ENCODE measurements at regions not wholly inside any gene's neighbourhood (a gene's known extent, or its start where the extent isn't known, plus 50 kb on each side); places are given as distances from the start of the nearest gene placed in this dataset.

- TF ChIP-seq POLR2AphosphoS5 (IDR thresholded peaks at IDR 0.05) (no peak), CTCF (IDR thresholded peaks at IDR 0.05) (no peak)
These were observed 74.0 kb upstream of the FAM83B start for GRCh38 chr6:54772610-54773009.
